ENCODE measurements at regions not wholly inside any gene's neighbourhood (a gene's known extent, or its start where the extent isn't known, plus 50 kb on each side); places are given as distances from the start of the nearest gene placed in this dataset.

GRCh38 chr22:26823966-26824365 lies 166.6 kb downstream of the MIAT start:
- TF ChIP-seq CTCF (IDR thresholded peaks at IDR 0.05; ENCODE audit: insufficient read depth, low read length, poor library complexity, severe bottlenecking) = no peak
- Histone ChIP-seq H3K36me3 (ENCODE audit: control insufficient read depth, insufficient read depth, low read length) (no peaks in the 10 kb centered on the region), H3K4me3 (replicated peaks; ENCODE audit: low read depth, low read length) (no peak overlapping the region), H3K27me3 (replicated peaks; ENCODE audit: control insufficient read depth, insufficient read depth, low read length) (no peaks in the 10 kb centered on the region)
- DNase-seq (ENCODE audit: extremely low read depth, insufficient read length) = no peak

DNA sequence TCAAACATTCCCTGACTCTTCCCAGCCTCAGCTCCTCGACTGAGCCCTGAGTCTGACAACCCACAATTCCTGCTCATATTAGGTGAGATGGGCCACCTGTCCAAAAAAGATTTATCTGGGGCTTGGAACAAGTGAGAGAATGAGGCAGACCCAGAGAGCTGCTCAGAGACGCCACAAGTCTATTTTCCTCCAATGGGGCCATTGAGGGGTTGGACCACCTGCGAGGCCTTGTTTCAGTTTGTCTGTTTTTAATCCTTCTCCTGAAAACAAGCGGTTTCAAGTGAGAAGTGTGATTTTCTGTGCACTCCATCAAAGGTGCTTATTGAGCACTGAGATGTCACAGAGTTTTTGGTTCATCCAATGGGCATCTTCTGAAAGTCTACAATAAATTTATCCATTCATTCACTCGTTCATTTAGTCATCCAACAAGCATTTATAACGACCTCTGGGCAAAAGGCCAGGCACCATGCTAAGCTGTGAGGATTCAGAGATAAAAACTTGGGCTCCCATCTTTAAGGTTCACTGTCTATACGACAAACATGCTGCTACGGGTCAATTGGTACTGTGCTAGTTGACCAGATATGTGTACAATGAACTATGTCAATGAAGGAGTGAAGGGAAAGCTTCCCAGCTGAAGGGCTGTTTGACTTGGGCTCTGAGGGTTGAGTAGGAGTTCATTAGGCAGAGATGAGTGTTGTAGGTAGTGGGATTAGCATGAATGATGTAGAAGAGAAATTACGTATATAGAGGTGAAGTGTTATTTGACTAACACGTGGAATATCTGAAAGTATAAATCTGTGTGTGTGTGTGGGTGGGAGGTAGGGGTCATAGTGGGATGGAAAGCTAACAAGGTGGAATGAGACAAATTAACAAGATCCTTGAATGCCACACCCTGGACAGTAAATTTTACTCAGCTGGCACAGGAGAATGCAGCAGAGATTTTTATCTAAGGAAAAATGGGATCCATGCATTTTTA lies 168.9 kb downstream of the MIAT start:
- Histone ChIP-seq H3K36me3 (ENCODE audit: control insufficient read depth, insufficient read depth, low read length) (no peaks in the 10 kb centered on the region), H3K27me3 (replicated peaks; ENCODE audit: control insufficient read depth, insufficient read depth, low read length) (no peaks in the 10 kb centered on the region), H3K4me3 (replicated peaks; ENCODE audit: low read depth, low read length) (no peak overlapping the region)
- no peak for TF ChIP-seq CTCF (IDR thresholded peaks at IDR 0.05; ENCODE audit: insufficient read depth, low read length, poor library complexity, severe bottlenecking)
- no peak for DNase-seq (ENCODE audit: extremely low read depth, insufficient read length)

GRCh38 chr22:26827611-26828010 lies 170.2 kb downstream of the MIAT start:
- no peaks in the 10 kb centered on the region for H3K27me3 ChIP-seq (replicated peaks; ENCODE audit: control insufficient read depth, insufficient read depth, low read length)
- no peak for DNase-seq (ENCODE audit: extremely low read depth, insufficient read length)
- no peak for TF ChIP-seq CTCF (IDR thresholded peaks at IDR 0.05; ENCODE audit: insufficient read depth, low read length, poor library complexity, severe bottlenecking)
- no peaks in the 10 kb centered on the region for H3K36me3 ChIP-seq (ENCODE audit: control insufficient read depth, insufficient read depth, low read length)
- no peak overlapping the region for H3K4me3 ChIP-seq (replicated peaks; ENCODE audit: low read depth, low read length)

DNA sequence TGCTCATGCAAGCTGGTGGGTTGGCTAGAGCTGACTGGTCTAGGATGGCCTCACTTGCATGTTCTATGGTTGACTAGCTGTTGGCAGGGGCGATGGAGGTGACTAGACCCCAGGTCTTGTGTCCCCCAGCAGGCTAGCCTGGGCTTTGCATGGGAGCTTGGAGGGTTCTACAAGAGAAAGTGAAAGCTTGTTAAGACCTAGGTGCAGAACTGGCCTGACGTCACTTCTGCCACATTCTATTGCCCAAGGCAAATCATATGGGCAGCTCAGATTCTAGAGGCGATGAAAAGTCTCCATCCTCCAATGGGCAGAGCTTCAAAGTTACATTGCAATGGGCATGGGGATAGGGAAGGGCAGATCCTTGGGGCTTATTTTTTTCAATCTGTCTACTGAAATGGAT lies 170.9 kb downstream of the MIAT start:
- no peaks in the 10 kb centered on the region for H3K36me3 ChIP-seq (ENCODE audit: control insufficient read depth, insufficient read depth, low read length)
- peak; percentile 20 for DNase-seq (ENCODE audit: extremely low read depth, insufficient read length)

GRCh38 chr22:26830837-26831236 lies 173.4 kb downstream of the MIAT start:
- Histone ChIP-seq H3K27me3 (replicated peaks; ENCODE audit: control insufficient read depth, insufficient read depth, low read length) (no peaks in the 10 kb centered on the region), H3K4me3 (replicated peaks; ENCODE audit: low read depth, low read length) (no peak overlapping the region), H3K36me3 (ENCODE audit: control insufficient read depth, insufficient read depth, low read length) (no peaks in the 10 kb centered on the region)
- TF ChIP-seq CTCF (IDR thresholded peaks at IDR 0.05; ENCODE audit: insufficient read depth, low read length, poor library complexity, severe bottlenecking) = no peak
- no peak for DNase-seq (ENCODE audit: extremely low read depth, insufficient read length)

More for the DNA sequence above, 170.9 kb downstream of the MIAT start:
- no peaks in the 10 kb centered on the region for H3K27me3 ChIP-seq (replicated peaks; ENCODE audit: control insufficient read depth, insufficient read depth, low read length)
- peak; percentile 7 for TF ChIP-seq CTCF (IDR thresholded peaks at IDR 0.05; ENCODE audit: insufficient read depth, low read length, poor library complexity, severe bottlenecking)
- no peak overlapping the region for H3K4me3 ChIP-seq (replicated peaks; ENCODE audit: low read depth, low read length)

Data from GM06990 (cell line).